GM12873 (cell line): ENCODE measurements at regions not wholly inside any gene's neighbourhood (a gene's known extent, or its start where the extent isn't known, plus 50 kb on each side); places are given as distances from the start of the nearest gene placed in this dataset.

Experiments used
- CTCF ChIP-seq: IDR thresholded peaks from 2 replicates; pipeline ENCODE4 v1.5.1; 2012; ENCODE audit warnings: low read depth, mild to moderate bottlenecking, moderate library complexity, low read length, control low read depth; ENCODE audit not compliant: insufficient read depth; ENCODE audit errors: missing control alignments

GRCh38 chr2:209369656-209370055 lies 54.2 kb upstream of the MAP2 start:
- no peak for TF ChIP-seq CTCF

GRCh38 chr2:209371407-209371806 lies 52.4 kb upstream of the MAP2 start:
- no peak for TF ChIP-seq CTCF
